ENCODE measurements at regions not wholly inside any gene's neighbourhood (a gene's known extent, or its start where the extent isn't known, plus 50 kb on each side); places are given as distances from the start of the nearest gene placed in this dataset.

- intact Hi-C loops (cut with DNase I): no loop called here
- Histone ChIP-seq H3K36me3 (no peaks in the 10 kb centered on the region), H3K27ac (replicated peaks in 1 of 4) (no peak overlapping the region), H3K27me3 (no peaks in the 10 kb centered on the region), H3K4me1 (no peaks in the 10 kb centered on the region), H3K9me3 (no peaks in the 10 kb centered on the region), H3K4me3 (no peak overlapping the region)
- TF ChIP-seq POLR2AphosphoS5 (IDR thresholded peaks at IDR 0.05) (no peak), CTCF (IDR thresholded peaks at IDR 0.05) (no peak), POLR2A (IDR thresholded peaks at IDR 0.05; ENCODE audit: low read depth) (no peak), EP300 (IDR thresholded peaks at IDR 0.05) (no peak)
- no peak for DNase-seq (ENCODE audit: extremely low spot score)
Measured at GRCh38 chr3:74301056-74301455, 313.4 kb downstream of the CNTN3 start.

GRCh38 chr3:74295479-74295878 is 319.0 kb downstream of the CNTN3 start:
- Histone ChIP-seq H3K9me3 (no peaks in the 10 kb centered on the region), H3K4me3 (no peak overlapping the region), H3K4me1 (no peaks in the 10 kb centered on the region), H3K27me3 (no peaks in the 10 kb centered on the region), H3K36me3 (no peaks in the 10 kb centered on the region), H3K27ac (replicated peaks in 1 of 4) (no peak overlapping the region)
- intact Hi-C loops (cut with DNase I): no loop called here
- 88% methylated on average over 1 of the region's 1 CpG for WGBS
- no peak for DNase-seq (ENCODE audit: extremely low spot score)
- TF ChIP-seq CTCF (IDR thresholded peaks at IDR 0.05): no peak
- TF ChIP-seq POLR2AphosphoS5 (IDR thresholded peaks at IDR 0.05): no peak
- no peak for TF ChIP-seq EP300 (IDR thresholded peaks at IDR 0.05)
- TF ChIP-seq POLR2A (IDR thresholded peaks at IDR 0.05; ENCODE audit: low read depth): no peak

- Histone ChIP-seq H3K4me3 (no peak overlapping the region), H3K27me3 (no peaks in the 10 kb centered on the region), H3K27ac (replicated peaks in 1 of 4) (no peak overlapping the region), H3K36me3 (no peaks in the 10 kb centered on the region), H3K4me1 (no peaks in the 10 kb centered on the region), H3K9me3 (no peaks in the 10 kb centered on the region)
- no peak for DNase-seq (ENCODE audit: extremely low spot score)
- intact Hi-C loops (cut with DNase I): no loop called here
- TF ChIP-seq POLR2A (IDR thresholded peaks at IDR 0.05; ENCODE audit: low read depth) (no peak), CTCF (IDR thresholded peaks at IDR 0.05) (no peak), EP300 (IDR thresholded peaks at IDR 0.05) (no peak), POLR2AphosphoS5 (IDR thresholded peaks at IDR 0.05) (no peak)
- WGBS: 74% methylated on average over 2 of the region's 2 CpGs
Measured at GRCh38 chr3:74288761-74289160, 325.7 kb downstream of the CNTN3 start.

- no peaks in the 10 kb centered on the region for H3K9me3 ChIP-seq
- no peak overlapping the region for H3K27ac ChIP-seq (replicated peaks in 1 of 4)
- no peaks in the 10 kb centered on the region for H3K36me3 ChIP-seq
- intact Hi-C loops (cut with DNase I): no loop called here
- WGBS: 100% methylated on average over 1 of the region's 1 CpG
- no peak for DNase-seq (ENCODE audit: extremely low spot score)
- H3K4me3 ChIP-seq: no peak overlapping the region
- TF ChIP-seq EP300 (IDR thresholded peaks at IDR 0.05) (no peak), CTCF (IDR thresholded peaks at IDR 0.05) (no peak), POLR2A (IDR thresholded peaks at IDR 0.05; ENCODE audit: low read depth) (no peak), POLR2AphosphoS5 (IDR thresholded peaks at IDR 0.05) (no peak)
- no peaks in the 10 kb centered on the region for H3K4me1 ChIP-seq
- H3K27me3 ChIP-seq: no peaks in the 10 kb centered on the region
Measured at GRCh38 chr3:74287557-74287956, 326.9 kb downstream of the CNTN3 start.

- TF ChIP-seq CTCF (IDR thresholded peaks at IDR 0.05) (no peak), POLR2A (IDR thresholded peaks at IDR 0.05; ENCODE audit: low read depth) (no peak)
- no peak for DNase-seq (ENCODE audit: extremely low spot score)
- 89% methylated on average over 1 of the region's 1 CpG for WGBS
- Histone ChIP-seq H3K36me3 (no peaks in the 10 kb centered on the region), H3K4me1 (no peaks in the 10 kb centered on the region), H3K9me3 (peaks cover 0 to 6% (median 3%) of the 10 kb centered on the region in 4 donors), H3K27me3 (no peaks in the 10 kb centered on the region), H3K4me3 (no peak overlapping the region), H3K27ac (replicated peaks in 1 of 4) (no peak overlapping the region)
- intact Hi-C loops (cut with DNase I): no loop called here
Measured at GRCh38 chr3:74282202-74282601, 332.3 kb downstream of the CNTN3 start.
